ENCODE measurements at regions not wholly inside any gene's neighbourhood (a gene's known extent, or its start where the extent isn't known, plus 50 kb on each side); places are given as distances from the start of the nearest gene placed in this dataset.

GRCh38 chr7:119102291-119102690 lies 877.8 kb downstream of the ANKRD7 start:
- H3K4me1 ChIP-seq, result peaks cover 59% of the 10 kb centered on the region
- no peaks in the 10 kb centered on the region for H3K27me3 ChIP-seq (replicated peaks; ENCODE audit: control insufficient read depth, insufficient read depth, low read length)
- Mint-ChIP-seq H3K27ac (ENCODE audit: unreplicated experiment) (no peak overlapping the region), H3K4me1 (ENCODE audit: low read depth, unreplicated experiment) (peaks cover 33% of the 10 kb centered on the region), H3K4me3 (ENCODE audit: unreplicated experiment) (no peak overlapping the region), H3K9me3 (ENCODE audit: unreplicated experiment) (peaks cover 13% of the 10 kb centered on the region), H3K27me3 (ENCODE audit: insufficient read depth, unreplicated experiment) (no peaks in the 10 kb centered on the region), H3K36me3 (ENCODE audit: insufficient read depth, unreplicated experiment) (peaks cover under 1% of the 10 kb centered on the region)
- H3K36me3 ChIP-seq (ENCODE audit: control insufficient read depth, insufficient read depth, low read length), result no peaks in the 10 kb centered on the region
- H3K9me3 ChIP-seq, result no peaks in the 10 kb centered on the region
- no TSS peak for BruUV-seq (replicated peaks)
- no peak for DNase-seq
- CTCF ChIA-PET, result no interaction called here
- H3K4me3 ChIP-seq (ENCODE audit: low read depth, low read length), result no peak overlapping the region
- POLR2A ChIA-PET, result no interaction called here
- intact Hi-C loops (cut with micrococcal nuclease; ENCODE audit: unreplicated experiment), result no loop called here
- no peak for TF ChIP-seq CTCF (IDR thresholded peaks at IDR 0.05; ENCODE audit: insufficient read depth in 1 of 2, low read depth in 1 of 2, low read length in 1 of 2, severe bottlenecking in 1 of 2, unreplicated experiment in 1 of 2)

- BruUV-seq (replicated peaks), result no TSS peak
- intact Hi-C loops (cut with micrococcal nuclease; ENCODE audit: unreplicated experiment), result no loop called here
- Histone ChIP-seq H3K4me1 (peaks cover 46% of the 10 kb centered on the region), H3K36me3 (ENCODE audit: control insufficient read depth, insufficient read depth, low read length) (no peaks in the 10 kb centered on the region), H3K27me3 (replicated peaks; ENCODE audit: control insufficient read depth, insufficient read depth, low read length) (no peaks in the 10 kb centered on the region), H3K9me3 (no peaks in the 10 kb centered on the region; the same call in 1 of the 2 replicates), H3K4me3 (ENCODE audit: low read depth, low read length) (no peak overlapping the region)
- Mint-ChIP-seq H3K27ac (ENCODE audit: unreplicated experiment) (peak overlapping the region; percentile 44), H3K36me3 (ENCODE audit: insufficient read depth, unreplicated experiment) (no peaks in the 10 kb centered on the region), H3K4me1 (ENCODE audit: low read depth, unreplicated experiment) (peaks cover 31% of the 10 kb centered on the region), H3K9me3 (ENCODE audit: unreplicated experiment) (peaks cover 11% of the 10 kb centered on the region), H3K27me3 (ENCODE audit: insufficient read depth, unreplicated experiment) (no peaks in the 10 kb centered on the region), H3K4me3 (ENCODE audit: unreplicated experiment) (peak overlapping the region; percentile 40)
- TF ChIP-seq CTCF (IDR thresholded peaks at IDR 0.05; ENCODE audit: insufficient read depth in 1 of 2, low read depth in 1 of 2, low read length in 1 of 2, severe bottlenecking in 1 of 2, unreplicated experiment in 1 of 2), result no peak
- ChIA-PET CTCF (no interaction called here), POLR2A (no interaction called here)
- no peak for DNase-seq
Observed at GRCh38 chr7:119105381-119105780, 880.9 kb downstream of the ANKRD7 start.

GRCh38 chr7:119123326-119123725 lies 898.8 kb downstream of the ANKRD7 start:
- Histone ChIP-seq H3K36me3 (ENCODE audit: control insufficient read depth, insufficient read depth, low read length) (no peaks in the 10 kb centered on the region), H3K4me3 (ENCODE audit: low read depth, low read length) (no peak overlapping the region), H3K9me3 (no peaks in the 10 kb centered on the region), H3K4me1 (no peaks in the 10 kb centered on the region), H3K27me3 (replicated peaks; ENCODE audit: control insufficient read depth, insufficient read depth, low read length) (no peaks in the 10 kb centered on the region)
- no peak overlapping the region for H3K4me3 Mint-ChIP-seq (ENCODE audit: unreplicated experiment)
- intact Hi-C loops (cut with micrococcal nuclease; ENCODE audit: unreplicated experiment), result no loop called here
- no peak for DNase-seq
- no peaks in the 10 kb centered on the region for H3K4me1 Mint-ChIP-seq (ENCODE audit: low read depth, unreplicated experiment)
- no peaks in the 10 kb centered on the region for H3K9me3 Mint-ChIP-seq (ENCODE audit: unreplicated experiment)
- no peak for TF ChIP-seq CTCF (IDR thresholded peaks at IDR 0.05; ENCODE audit: insufficient read depth in 1 of 2, low read depth in 1 of 2, low read length in 1 of 2, severe bottlenecking in 1 of 2, unreplicated experiment in 1 of 2)
- no peak overlapping the region for H3K27ac Mint-ChIP-seq (ENCODE audit: unreplicated experiment)
- H3K36me3 Mint-ChIP-seq (ENCODE audit: insufficient read depth, unreplicated experiment), result no peaks in the 10 kb centered on the region
- no TSS peak for BruUV-seq (replicated peaks)
- H3K27me3 Mint-ChIP-seq (ENCODE audit: insufficient read depth, unreplicated experiment), result peaks cover 2% of the 10 kb centered on the region
- POLR2A ChIA-PET, result no interaction called here
- CTCF ChIA-PET, result no interaction called here

Data from Caco-2 (cell line).